ENCODE measurements at regions not wholly inside any gene's neighbourhood (a gene's known extent, or its start where the extent isn't known, plus 50 kb on each side); places are given as distances from the start of the nearest gene placed in this dataset.

GRCh38 chr15:68518046-68518445 is 60.7 kb upstream of the CORO2B start:
- intact Hi-C loops (cut with DNase I; ENCODE audit: low total_unique reads): no loop called here
- in situ Hi-C loops (cut with MboI; ENCODE audit: low sequenced_read_pairs in 4 of 4): no loop called here
- Histone ChIP-seq H3K9me3 (no peaks in the 10 kb centered on the region), H3K4me3 (no peak overlapping the region), H3K36me3 (no peaks in the 10 kb centered on the region), H3K27me3 (no peaks in the 10 kb centered on the region), H3K27ac (no peak overlapping the region), H3K4me1 (peaks cover 0 to 4% of the 10 kb centered on the region in 2 donors)
- DNase-seq (no peak), ATAC-seq (no peak)
- no peak for TF ChIP-seq CTCF (IDR thresholded peaks at IDR 0.05 in 4 of 5, conservative IDR thresholded peaks at IDR 0.05 in 1 of 5)
- TF ChIP-seq POLR2A (IDR thresholded peaks at IDR 0.05): no peak

- H3K36me3 ChIP-seq: no peaks in the 10 kb centered on the region
- DNase-seq (no peak), ATAC-seq (no peak)
- H3K27ac ChIP-seq: no peak overlapping the region
- H3K4me1 ChIP-seq: peaks cover 0 to 4% of the 10 kb centered on the region in 2 donors
- no peaks in the 10 kb centered on the region for H3K27me3 ChIP-seq
- TF ChIP-seq POLR2A (IDR thresholded peaks at IDR 0.05) (no peak), CTCF (IDR thresholded peaks at IDR 0.05 in 4 of 5, conservative IDR thresholded peaks at IDR 0.05 in 1 of 5) (no peak)
- no peak overlapping the region for H3K4me3 ChIP-seq
- H3K9me3 ChIP-seq: no peaks in the 10 kb centered on the region
- intact Hi-C loops (cut with DNase I; ENCODE audit: low total_unique reads): no loop called here
- in situ Hi-C loops (cut with MboI; ENCODE audit: low sequenced_read_pairs in 4 of 4): no loop called here
Observed at GRCh38 chr15:68518785-68519430, 59.9 kb upstream of the CORO2B start.

DNA sequence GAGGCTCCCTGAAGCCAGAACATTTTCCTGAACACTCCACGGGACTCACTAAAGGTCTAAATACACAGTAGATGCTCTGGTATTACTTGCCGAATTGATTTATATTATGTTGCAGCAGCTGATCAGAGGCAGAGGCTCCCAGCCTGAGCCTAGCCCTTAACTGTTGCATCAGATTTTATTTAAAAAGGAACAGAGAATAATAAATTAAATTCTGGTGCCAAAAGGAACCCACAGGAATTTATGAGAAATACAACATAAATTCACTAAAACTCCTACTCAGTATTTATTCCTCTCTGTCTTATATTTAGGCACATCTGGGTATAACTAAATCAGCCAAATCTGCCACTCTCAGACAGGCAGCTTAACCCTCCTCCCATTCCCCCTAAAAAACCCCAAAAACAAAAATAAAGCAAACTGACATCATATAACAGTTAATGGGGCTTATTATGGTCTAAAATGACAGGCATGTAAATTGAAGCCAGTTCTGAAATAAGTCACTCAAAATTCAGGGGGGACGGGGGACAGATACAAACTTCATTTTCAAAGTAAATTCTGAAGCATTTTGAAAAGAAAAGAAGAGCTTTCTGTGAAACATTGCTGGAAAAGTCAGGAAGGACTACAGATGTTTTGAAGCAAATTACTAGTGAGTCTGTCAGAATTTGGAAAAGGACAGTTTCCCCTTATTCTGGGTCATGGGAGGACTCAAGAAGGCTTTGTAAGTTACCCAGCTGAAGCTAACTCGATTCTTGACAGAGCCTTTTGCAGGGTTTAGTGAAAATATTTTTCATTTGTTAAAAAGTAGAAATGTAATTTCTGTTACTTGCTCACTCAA is 53.8 kb upstream of the CORO2B start:
- in situ Hi-C loops (cut with MboI; ENCODE audit: low sequenced_read_pairs in 4 of 4): loop anchor here in 1 of 4 donors (25.0 kb wide), 1 partner anchor 213 kb away; no protein-coding TSS in a partner anchor
- Histone ChIP-seq H3K27ac (peak overlapping the region in 1 of 4 donors; percentile 37), H3K9me3 (no peaks in the 10 kb centered on the region), H3K36me3 (no peaks in the 10 kb centered on the region), H3K4me3 (no peak overlapping the region), H3K27me3 (no peaks in the 10 kb centered on the region), H3K4me1 (no peaks in the 10 kb centered on the region)
- ATAC-seq (peak in 1 of 2 donors; percentile 33), DNase-seq (no peak)
- no peak for TF ChIP-seq CTCF (IDR thresholded peaks at IDR 0.05 in 4 of 5, conservative IDR thresholded peaks at IDR 0.05 in 1 of 5)
- no peak for TF ChIP-seq POLR2A (IDR thresholded peaks at IDR 0.05)
- intact Hi-C loops (cut with DNase I; ENCODE audit: low total_unique reads): no loop called here

DNA sequence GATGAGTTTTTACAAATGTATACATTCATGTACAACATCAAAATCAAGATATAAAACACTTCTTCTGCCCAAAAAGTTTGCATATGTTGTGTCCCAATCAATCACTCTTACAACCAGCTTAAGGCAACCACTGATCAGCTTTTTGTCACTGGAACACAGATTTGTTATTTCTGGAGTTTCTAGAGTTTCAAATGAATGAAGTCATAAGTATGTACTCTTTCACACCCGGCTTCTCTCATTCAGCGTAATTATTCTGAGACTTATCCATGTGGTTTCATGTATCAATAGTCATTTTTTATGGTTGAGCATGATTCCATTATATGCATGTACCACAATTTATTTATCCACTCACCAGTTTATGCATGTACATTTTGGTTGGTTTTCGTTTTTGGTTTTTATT is 53.0 kb upstream of the CORO2B start:
- Histone ChIP-seq H3K36me3 (no peaks in the 10 kb centered on the region), H3K4me1 (no peaks in the 10 kb centered on the region), H3K9me3 (no peaks in the 10 kb centered on the region), H3K4me3 (no peak overlapping the region), H3K27ac (no peak overlapping the region), H3K27me3 (no peaks in the 10 kb centered on the region)
- intact Hi-C loops (cut with DNase I; ENCODE audit: low total_unique reads) (no loop called here), in situ Hi-C loops (cut with MboI; ENCODE audit: low sequenced_read_pairs in 4 of 4) (loop anchor here in 1 of 4 donors (25.0 kb wide), 1 partner anchor 214 kb away; no protein-coding TSS in a partner anchor)
- DNase-seq (no peak), ATAC-seq (no peak)
- no peak for TF ChIP-seq POLR2A (IDR thresholded peaks at IDR 0.05)
- no peak for TF ChIP-seq CTCF (IDR thresholded peaks at IDR 0.05 in 4 of 5, conservative IDR thresholded peaks at IDR 0.05 in 1 of 5)
